ENCODE measurements at regions not wholly inside any gene's neighbourhood (a gene's known extent, or its start where the extent isn't known, plus 50 kb on each side); places are given as distances from the start of the nearest gene placed in this dataset.

DNA sequence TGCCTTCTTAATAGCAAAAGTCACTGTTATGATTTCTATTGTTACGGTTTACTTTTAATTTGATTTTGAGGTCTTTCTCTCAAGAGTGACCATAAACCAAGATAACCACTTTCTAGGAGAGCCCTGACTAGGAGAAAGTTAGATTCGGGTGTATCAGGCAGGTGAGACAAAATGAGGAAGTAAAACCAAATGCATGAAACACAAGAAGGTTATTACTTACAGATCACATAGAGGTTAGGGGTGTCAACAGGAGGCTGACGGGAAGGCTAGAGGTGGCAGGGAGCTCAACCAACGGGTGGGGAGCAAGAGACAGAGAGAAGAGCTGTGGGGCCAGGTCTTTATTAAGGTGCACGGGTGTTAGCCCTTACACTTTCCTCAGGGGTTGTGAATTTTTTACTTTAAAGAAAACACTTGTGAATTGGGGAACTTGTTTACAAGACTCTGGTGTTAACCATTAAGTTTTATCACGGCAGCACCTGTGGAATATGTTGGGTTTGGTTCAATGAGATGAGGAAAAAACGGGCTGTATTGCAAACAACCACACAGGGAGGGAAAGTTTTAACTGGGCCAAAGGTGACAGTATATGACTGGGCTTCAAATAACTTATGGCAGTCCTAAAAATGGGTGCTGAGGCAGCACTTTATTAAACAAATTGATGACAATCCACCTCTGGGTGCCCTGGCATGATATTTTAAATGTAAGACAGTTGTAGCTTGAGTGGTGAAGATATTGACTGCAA is 154.9 kb downstream of the SDHAF3 start:
- Mint-ChIP-seq H3K4me1 (ENCODE audit: low read depth, unreplicated experiment) (no peaks in the 10 kb centered on the region), H3K27ac (ENCODE audit: unreplicated experiment) (no peak overlapping the region), H3K36me3 (ENCODE audit: unreplicated experiment) (no peaks in the 10 kb centered on the region), H3K4me3 (ENCODE audit: unreplicated experiment) (no peak overlapping the region), H3K27me3 (ENCODE audit: unreplicated experiment) (peaks cover 2% of the 10 kb centered on the region), H3K9me3 (ENCODE audit: unreplicated experiment) (no peaks in the 10 kb centered on the region)
- no peak for DNase-seq
- TF ChIP-seq, protein P1, sequence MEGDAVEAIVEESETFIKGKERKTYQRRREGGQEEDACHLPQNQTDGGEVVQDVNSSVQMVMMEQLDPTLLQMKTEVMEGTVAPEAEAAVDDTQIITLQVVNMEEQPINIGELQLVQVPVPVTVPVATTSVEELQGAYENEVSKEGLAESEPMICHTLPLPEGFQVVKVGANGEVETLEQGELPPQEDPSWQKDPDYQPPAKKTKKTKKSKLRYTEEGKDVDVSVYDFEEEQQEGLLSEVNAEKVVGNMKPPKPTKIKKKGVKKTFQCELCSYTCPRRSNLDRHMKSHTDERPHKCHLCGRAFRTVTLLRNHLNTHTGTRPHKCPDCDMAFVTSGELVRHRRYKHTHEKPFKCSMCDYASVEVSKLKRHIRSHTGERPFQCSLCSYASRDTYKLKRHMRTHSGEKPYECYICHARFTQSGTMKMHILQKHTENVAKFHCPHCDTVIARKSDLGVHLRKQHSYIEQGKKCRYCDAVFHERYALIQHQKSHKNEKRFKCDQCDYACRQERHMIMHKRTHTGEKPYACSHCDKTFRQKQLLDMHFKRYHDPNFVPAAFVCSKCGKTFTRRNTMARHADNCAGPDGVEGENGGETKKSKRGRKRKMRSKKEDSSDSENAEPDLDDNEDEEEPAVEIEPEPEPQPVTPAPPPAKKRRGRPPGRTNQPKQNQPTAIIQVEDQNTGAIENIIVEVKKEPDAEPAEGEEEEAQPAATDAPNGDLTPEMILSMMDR (IDR thresholded peaks at IDR 0.05; ENCODE audit: partially characterized antibody, unreplicated experiment) = no peak

- peaks cover 2% of the 10 kb centered on the region for H3K27me3 Mint-ChIP-seq (ENCODE audit: unreplicated experiment)
- TF ChIP-seq, protein P1 (IDR thresholded peaks at IDR 0.05; ENCODE audit: partially characterized antibody, unreplicated experiment) = no peak
- H3K4me3 Mint-ChIP-seq (ENCODE audit: unreplicated experiment) = no peak overlapping the region
- H3K36me3 Mint-ChIP-seq (ENCODE audit: unreplicated experiment) = no peaks in the 10 kb centered on the region
- no peak overlapping the region for H3K27ac Mint-ChIP-seq (ENCODE audit: unreplicated experiment)
- H3K9me3 Mint-ChIP-seq (ENCODE audit: unreplicated experiment) = no peaks in the 10 kb centered on the region
- no peak for DNase-seq
- H3K4me1 Mint-ChIP-seq (ENCODE audit: low read depth, unreplicated experiment) = no peaks in the 10 kb centered on the region
Measured at GRCh38 chr7:97275475-97275874, 158.0 kb downstream of the SDHAF3 start.

DNA sequence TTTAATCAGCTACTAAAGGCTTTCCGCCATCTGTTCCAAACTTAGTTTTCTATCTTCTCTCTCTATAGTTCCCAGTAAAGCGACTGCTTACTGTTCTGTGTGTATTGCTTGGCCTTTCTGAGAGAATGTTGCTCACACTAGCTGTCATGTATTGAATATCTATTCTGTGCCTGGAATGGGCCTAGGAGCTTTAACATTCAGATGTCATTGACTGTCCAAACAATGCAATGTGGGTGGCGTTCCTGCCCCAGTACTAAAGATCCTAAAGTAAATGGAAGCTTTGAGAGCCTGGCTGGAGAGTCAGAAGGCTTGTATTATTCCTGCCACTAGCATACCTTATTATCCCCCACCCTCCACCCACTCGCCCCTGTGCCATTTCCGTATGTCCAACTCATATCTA is 163.5 kb downstream of the SDHAF3 start:
- Mint-ChIP-seq H3K36me3 (ENCODE audit: unreplicated experiment) (no peaks in the 10 kb centered on the region), H3K27me3 (ENCODE audit: unreplicated experiment) (no peaks in the 10 kb centered on the region), H3K4me1 (ENCODE audit: low read depth, unreplicated experiment) (no peaks in the 10 kb centered on the region), H3K4me3 (ENCODE audit: unreplicated experiment) (no peak overlapping the region), H3K27ac (ENCODE audit: unreplicated experiment) (no peak overlapping the region), H3K9me3 (ENCODE audit: unreplicated experiment) (no peaks in the 10 kb centered on the region)
- TF ChIP-seq, protein P1 (IDR thresholded peaks at IDR 0.05; ENCODE audit: partially characterized antibody, unreplicated experiment) = no peak
- no peak for DNase-seq

GRCh38 chr7:97285348-97285747 is 167.8 kb downstream of the SDHAF3 start:
- Mint-ChIP-seq H3K27ac (ENCODE audit: unreplicated experiment) (no peak overlapping the region), H3K4me3 (ENCODE audit: unreplicated experiment) (no peak overlapping the region), H3K9me3 (ENCODE audit: unreplicated experiment) (no peaks in the 10 kb centered on the region), H3K4me1 (ENCODE audit: low read depth, unreplicated experiment) (no peaks in the 10 kb centered on the region), H3K36me3 (ENCODE audit: unreplicated experiment) (no peaks in the 10 kb centered on the region), H3K27me3 (ENCODE audit: unreplicated experiment) (no peaks in the 10 kb centered on the region)
- TF ChIP-seq, protein P1 (IDR thresholded peaks at IDR 0.05; ENCODE audit: partially characterized antibody, unreplicated experiment) = no peak
- DNase-seq = no peak

DNA sequence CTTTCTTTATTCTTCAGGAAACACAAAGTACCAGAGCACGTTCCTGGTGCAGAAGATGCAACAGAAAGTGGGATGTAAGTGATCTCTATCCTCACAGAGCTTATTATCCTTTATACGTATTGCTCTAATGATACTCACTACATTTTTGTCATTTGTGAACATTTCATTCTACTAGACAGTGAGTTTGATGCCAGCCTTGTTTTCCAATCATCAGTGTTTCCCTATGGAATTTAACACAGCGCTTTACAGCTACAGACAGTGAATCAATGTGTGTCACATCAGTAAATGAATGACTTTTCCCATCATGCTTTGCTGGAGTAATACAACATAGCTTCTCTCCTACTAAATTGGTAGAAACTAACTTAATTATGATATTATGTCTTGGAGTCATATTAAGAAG is 175.5 kb downstream of the SDHAF3 start:
- H3K4me3 Mint-ChIP-seq (ENCODE audit: unreplicated experiment) = no peak overlapping the region

More for the DNA sequence above, 175.5 kb downstream of the SDHAF3 start:
- H3K27me3 Mint-ChIP-seq (ENCODE audit: unreplicated experiment) = no peaks in the 10 kb centered on the region
- no peaks in the 10 kb centered on the region for H3K9me3 Mint-ChIP-seq (ENCODE audit: unreplicated experiment)
- no peak for DNase-seq
- H3K27ac Mint-ChIP-seq (ENCODE audit: unreplicated experiment) = no peak overlapping the region
- TF ChIP-seq, protein P1 (IDR thresholded peaks at IDR 0.05; ENCODE audit: partially characterized antibody, unreplicated experiment) = no peak
- no peaks in the 10 kb centered on the region for H3K4me1 Mint-ChIP-seq (ENCODE audit: low read depth, unreplicated experiment)
- H3K36me3 Mint-ChIP-seq (ENCODE audit: unreplicated experiment) = no peaks in the 10 kb centered on the region

Data from glutamatergic neuron (in vitro differentiated cells).